ENCODE measurements at regions not wholly inside any gene's neighbourhood (a gene's known extent, or its start where the extent isn't known, plus 50 kb on each side); places are given as distances from the start of the nearest gene placed in this dataset.

DNA sequence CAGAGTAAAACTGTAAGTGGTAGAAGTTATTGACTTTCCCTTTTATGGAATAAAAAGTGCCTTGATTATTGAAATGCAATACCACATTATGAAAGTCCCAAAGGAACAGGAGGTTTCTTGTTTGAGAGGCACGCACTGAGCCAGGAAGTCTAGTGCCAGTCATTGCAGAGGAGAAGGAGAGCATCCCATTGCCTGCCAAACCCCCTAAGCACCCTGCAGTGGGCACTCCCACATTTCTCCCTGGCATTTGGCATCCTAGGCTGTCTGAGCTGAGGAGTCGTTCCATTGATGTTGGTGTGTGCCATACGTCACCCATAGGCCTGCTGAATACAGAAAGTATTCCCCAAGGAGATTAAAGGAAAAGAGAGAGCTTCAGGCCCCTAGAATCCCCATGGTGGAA is 85.7 kb upstream of the MBNL2 start:
- no peak for DNase-seq

DNA sequence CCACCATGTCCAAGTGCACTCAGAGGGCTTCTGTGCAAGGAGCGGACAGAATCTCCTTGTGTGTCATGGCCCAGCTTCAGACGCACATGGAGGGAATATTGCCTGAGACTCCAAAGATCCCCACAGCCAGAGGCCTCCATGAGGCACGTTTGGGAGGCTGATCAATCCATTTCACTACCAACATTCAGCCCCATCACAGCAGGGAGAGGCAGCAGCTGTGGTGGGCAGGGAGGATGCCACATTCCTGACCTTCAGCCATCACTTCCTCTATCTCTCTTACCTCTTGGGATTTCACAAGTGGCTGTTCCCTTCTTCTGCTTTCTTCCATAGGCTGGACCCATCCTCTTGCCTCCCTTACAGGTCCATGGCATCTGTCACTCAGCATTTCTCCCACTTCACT is 82.4 kb upstream of the MBNL2 start:
- no peak for DNase-seq

DNA sequence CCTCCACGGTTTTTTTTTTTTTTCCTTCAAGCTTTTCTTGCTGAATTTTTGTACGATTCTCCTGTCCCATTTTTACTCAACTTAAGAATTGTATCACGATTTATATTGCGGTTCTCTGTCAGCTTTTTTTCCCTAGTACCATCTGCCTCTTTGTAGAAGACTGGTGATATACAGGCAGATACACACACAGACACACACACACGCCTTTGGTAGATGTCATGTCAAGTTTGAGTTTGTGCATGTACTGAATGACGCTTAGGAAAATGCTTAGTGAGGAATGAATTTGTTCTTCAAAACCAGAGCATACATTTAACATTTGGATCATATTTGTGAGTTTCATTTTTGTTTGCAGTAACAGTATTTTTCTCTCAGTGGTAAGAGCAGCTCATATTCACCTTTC is 82.0 kb upstream of the MBNL2 start:
- no peak for DNase-seq

DNA sequence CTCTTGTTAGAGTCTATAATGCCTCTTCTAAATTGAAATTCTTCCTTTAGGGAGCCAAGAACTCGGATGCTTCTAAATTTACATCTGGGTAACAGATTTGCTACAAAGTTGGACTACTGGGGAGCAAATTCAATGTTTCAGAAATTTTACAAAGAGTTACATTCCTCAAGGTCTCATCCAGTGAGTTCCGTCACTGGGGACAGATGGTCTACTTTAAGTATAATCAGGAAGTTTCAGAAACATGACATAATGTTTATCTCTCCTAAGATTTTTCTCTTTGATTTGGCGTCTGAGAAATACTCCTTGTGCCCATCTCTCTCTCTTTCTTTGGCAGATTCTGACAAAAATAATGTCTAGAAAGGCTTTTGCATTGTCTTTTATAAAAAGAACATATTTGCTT is 81.5 kb upstream of the MBNL2 start:
- peak; percentile 29 for DNase-seq

- DNase-seq = no peak
Observed at GRCh38 chr13:97141097-97141496, 81.0 kb upstream of the MBNL2 start.

- DNase-seq = peak; percentile 81
Observed at GRCh38 chr13:97141564-97142005, 80.5 kb upstream of the MBNL2 start.

GRCh38 chr13:97142452-97142851 is 79.7 kb upstream of the MBNL2 start:
- DNase-seq = no peak

DNA sequence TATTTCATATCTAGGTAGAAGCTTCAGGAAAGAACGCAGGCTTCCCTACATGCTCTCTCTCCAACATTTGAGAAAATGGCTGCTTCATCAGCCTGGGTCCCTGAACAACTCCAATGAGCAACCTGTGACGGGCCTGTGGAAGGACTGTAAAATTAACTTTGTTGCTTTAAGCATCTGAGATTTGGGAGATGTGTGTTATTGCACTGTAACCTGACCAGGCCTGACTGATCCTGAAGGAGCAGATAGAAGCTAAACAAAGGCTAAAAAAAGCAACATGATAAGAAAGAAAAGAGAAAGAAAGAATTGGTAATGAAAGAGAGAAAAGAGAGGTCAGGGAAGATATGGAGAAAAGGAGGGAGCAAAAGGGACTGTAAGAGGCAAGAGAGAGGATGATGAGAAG is 77.1 kb upstream of the MBNL2 start:
- DNase-seq = no peak

DNA sequence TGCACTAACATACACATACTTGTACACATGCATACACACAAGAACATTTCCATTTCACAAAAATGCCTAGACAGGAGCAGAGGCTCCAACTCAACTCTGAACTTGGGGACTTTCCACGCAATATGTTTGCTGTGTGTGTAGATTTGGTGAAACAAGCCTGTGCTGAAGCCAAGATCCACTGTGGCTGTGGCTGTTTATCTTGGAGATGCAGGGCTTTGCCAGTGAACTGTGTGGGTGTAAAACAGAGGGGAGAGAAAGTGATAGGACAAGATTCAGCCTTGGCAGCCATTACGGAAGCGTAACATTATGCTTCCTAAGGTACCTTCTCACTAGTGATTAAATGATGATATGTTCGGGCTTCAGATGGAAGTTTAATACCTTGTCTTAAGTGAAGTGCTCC is 73.2 kb upstream of the MBNL2 start:
- DNase-seq = no peak

DNA sequence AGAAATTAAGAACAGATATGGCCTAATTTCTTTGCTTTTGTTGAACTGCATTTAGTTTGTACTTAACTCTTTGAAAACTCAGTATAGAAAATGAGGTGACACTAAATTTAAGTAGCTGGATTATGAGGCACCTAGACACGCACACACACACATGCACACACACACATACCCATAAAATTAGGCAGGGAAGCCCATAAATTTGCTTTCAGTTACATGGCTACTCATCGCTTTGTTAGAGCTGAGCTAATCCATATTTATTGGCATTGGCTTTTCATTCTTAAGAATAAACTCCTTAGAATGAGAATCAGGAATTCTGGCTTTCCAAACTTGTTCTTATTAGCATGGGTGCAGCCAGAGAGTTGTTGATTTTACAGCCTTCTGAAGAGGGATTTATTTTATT is 61.7 kb upstream of the MBNL2 start:
- no peak for DNase-seq

GRCh38 chr13:97161582-97162231 is 60.4 kb upstream of the MBNL2 start:
- no peak for DNase-seq

DNA sequence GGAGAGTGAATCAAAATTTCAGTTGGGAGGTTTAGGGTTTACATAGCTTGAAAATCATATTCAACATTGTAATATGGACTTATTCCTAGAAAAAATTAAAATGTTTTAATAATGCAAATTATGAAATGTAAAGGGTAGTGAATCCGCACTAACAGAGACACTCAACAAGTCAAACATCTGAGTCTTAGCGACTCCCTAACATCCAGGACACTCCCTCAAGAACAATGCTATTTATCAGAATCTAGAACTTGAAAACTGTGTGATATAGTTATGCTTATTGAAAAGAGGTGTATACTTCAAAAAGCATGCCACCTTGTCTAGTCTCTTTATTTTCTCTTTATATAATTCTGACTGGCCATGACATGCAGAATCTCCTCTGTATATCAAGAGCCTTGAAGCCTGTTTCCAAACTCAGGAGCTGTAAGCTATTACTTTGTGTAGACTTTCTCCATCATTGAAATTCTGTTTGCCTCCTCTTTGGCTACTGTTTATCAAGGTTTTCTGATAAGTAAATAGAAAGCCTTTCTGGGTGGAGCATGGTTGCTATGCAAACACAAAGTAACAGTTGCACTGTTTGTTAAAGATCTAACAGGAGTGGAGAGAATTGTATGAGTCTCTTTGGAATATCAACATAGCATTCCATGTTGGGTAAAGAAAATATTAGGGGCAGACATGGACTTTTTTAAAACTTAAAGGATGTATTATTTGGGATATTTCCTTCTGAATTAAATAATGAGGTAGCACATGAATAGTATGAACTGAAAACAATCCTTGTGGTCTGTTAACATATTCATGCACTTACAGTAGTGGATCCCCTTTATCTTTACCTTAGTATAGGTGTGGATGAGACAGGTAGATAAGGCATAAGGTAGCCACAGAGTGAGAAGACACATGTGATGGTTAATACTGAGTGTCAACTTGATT is 56.4 kb upstream of the MBNL2 start:
- no peak for DNase-seq

DNA sequence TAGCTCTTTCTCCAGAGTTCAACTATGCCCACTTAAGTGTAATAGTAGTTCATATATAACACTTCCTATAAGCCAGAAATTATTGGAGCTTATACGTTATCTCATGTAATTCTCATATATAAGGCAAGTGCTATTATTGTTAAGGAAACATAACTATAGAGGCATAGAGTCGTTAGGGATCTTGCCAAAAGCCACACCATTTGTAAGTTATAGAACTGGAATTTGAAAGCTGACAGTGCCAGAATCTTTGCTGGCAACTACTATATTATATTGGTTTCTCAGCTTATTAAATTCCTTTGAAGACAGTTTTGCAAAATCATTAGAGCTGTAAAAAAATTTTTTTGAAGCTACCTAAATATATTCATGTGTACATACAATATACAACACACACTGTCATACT is 51.0 kb upstream of the MBNL2 start:
- no peak for DNase-seq

Measured in fibroblast of upper back skin (primary cell).